ENCODE measurements at regions not wholly inside any gene's neighbourhood (a gene's known extent, or its start where the extent isn't known, plus 50 kb on each side); places are given as distances from the start of the nearest gene placed in this dataset.

- H3K4me1 Mint-ChIP-seq, result no peaks in the 10 kb centered on the region
- no peak overlapping the region for H3K27ac Mint-ChIP-seq
- H3K9me3 Mint-ChIP-seq, result no peaks in the 10 kb centered on the region
- TF ChIP-seq CTCF (IDR thresholded peaks at IDR 0.05), result no peak
- intact Hi-C loops (cut with micrococcal nuclease), result no loop called here
- ATAC-seq (ENCODE audit: low read depth), result no peak
- CTCF ChIA-PET, result no interaction called here
- H3K27me3 Mint-ChIP-seq, result no peaks in the 10 kb centered on the region
- no peak overlapping the region for H3K4me3 Mint-ChIP-seq
- no peak for DNase-seq
- POLR2A ChIA-PET, result no interaction called here
- H3K36me3 Mint-ChIP-seq (ENCODE audit: low read depth), result no peaks in the 10 kb centered on the region
Observed at GRCh38 chr5:16384222-16384621, 81.4 kb downstream of the ZNF622 start.

- no peak overlapping the region for H3K27ac Mint-ChIP-seq
- CTCF ChIA-PET, result no interaction called here
- intact Hi-C loops (cut with micrococcal nuclease), result no loop called here
- H3K4me1 Mint-ChIP-seq, result no peaks in the 10 kb centered on the region
- no peak for TF ChIP-seq CTCF (IDR thresholded peaks at IDR 0.05)
- no peaks in the 10 kb centered on the region for H3K36me3 Mint-ChIP-seq (ENCODE audit: low read depth)
- no peak for ATAC-seq (ENCODE audit: low read depth)
- DNase-seq, result no peak
- POLR2A ChIA-PET, result no interaction called here
- no peaks in the 10 kb centered on the region for H3K27me3 Mint-ChIP-seq
- H3K4me3 Mint-ChIP-seq, result no peak overlapping the region
- H3K9me3 Mint-ChIP-seq, result no peaks in the 10 kb centered on the region
Observed at GRCh38 chr5:16383544-16384052, 82.0 kb downstream of the ZNF622 start.

GRCh38 chr5:16382047-16382446 is 83.6 kb downstream of the ZNF622 start:
- Mint-ChIP-seq H3K27ac (no peak overlapping the region), H3K36me3 (ENCODE audit: low read depth) (no peaks in the 10 kb centered on the region), H3K27me3 (peaks cover 2% of the 10 kb centered on the region), H3K4me1 (no peaks in the 10 kb centered on the region), H3K9me3 (no peaks in the 10 kb centered on the region), H3K4me3 (no peak overlapping the region)
- ChIA-PET POLR2A (no interaction called here), CTCF (no interaction called here)
- TF ChIP-seq CTCF (IDR thresholded peaks at IDR 0.05), result no peak
- ATAC-seq (ENCODE audit: low read depth) (no peak), DNase-seq (no peak)
- intact Hi-C loops (cut with micrococcal nuclease), result no loop called here

GRCh38 chr5:16378762-16379161 is 86.8 kb downstream of the ZNF622 start:
- Mint-ChIP-seq H3K4me1 (no peaks in the 10 kb centered on the region), H3K36me3 (ENCODE audit: low read depth) (no peaks in the 10 kb centered on the region), H3K9me3 (no peaks in the 10 kb centered on the region), H3K27ac (no peak overlapping the region), H3K27me3 (peaks cover 2% of the 10 kb centered on the region), H3K4me3 (no peak overlapping the region)
- POLR2A ChIA-PET, result no interaction called here
- DNase-seq, result no peak
- intact Hi-C loops (cut with micrococcal nuclease), result no loop called here
- no peak for TF ChIP-seq CTCF (IDR thresholded peaks at IDR 0.05)
- no peak for ATAC-seq (ENCODE audit: low read depth)
- CTCF ChIA-PET, result no interaction called here

GRCh38 chr5:16372493-16372892 is 93.1 kb downstream of the ZNF622 start:
- ChIA-PET CTCF (no interaction called here), POLR2A (no interaction called here)
- no peak for DNase-seq
- H3K9me3 Mint-ChIP-seq, result peaks cover 3% of the 10 kb centered on the region
- no peak for ATAC-seq (ENCODE audit: low read depth)
- TF ChIP-seq CTCF (IDR thresholded peaks at IDR 0.05), result no peak
- intact Hi-C loops (cut with micrococcal nuclease), result no loop called here
- H3K27me3 Mint-ChIP-seq, result no peaks in the 10 kb centered on the region
- no peaks in the 10 kb centered on the region for H3K4me1 Mint-ChIP-seq
- no peak overlapping the region for H3K4me3 Mint-ChIP-seq
- H3K36me3 Mint-ChIP-seq (ENCODE audit: low read depth), result no peaks in the 10 kb centered on the region
- H3K27ac Mint-ChIP-seq, result no peak overlapping the region

All from activated B cell treated with CpG ODN at 0.5 μM for 24 hours (primary cell).